Adrenal gland (tissue), 9 donors: ENCODE measurements at regions not wholly inside any gene's neighbourhood (a gene's known extent, or its start where the extent isn't known, plus 50 kb on each side); places are given as distances from the start of the nearest gene placed in this dataset.

Experiments
- DNase-seq, 7 donors: peaks; one replicate each; pipeline ENCODE4 v3.0.0-alpha.2; 2019 to 2020
- H3K27ac ChIP-seq, 5 donors: fragments of 200-600 bp; sonication (generic) in 4 of 5; 1 replicate in 3 of 5; 2 replicates in 2 of 5; pipeline versions ENCODE4 v1.5.1 to v1.8.0; 2016 to 2020; ENCODE audit warnings: mild to moderate bottlenecking in 1 of 5
- H3K27me3 ChIP-seq: fragments of 200-600 bp; 2 replicates; pipeline ENCODE4 v1.8.0; 2021
- H3K36me3 ChIP-seq, 2 donors: fragments of 200-600 bp; replicated peaks in 1 of 2; 1 replicate in 1 of 2; 2 replicates in 1 of 2; pipeline versions ENCODE4 v1.5.1 to v1.8.0; 2018 to 2022
- H3K4me1 ChIP-seq, 2 donors: fragments of 200-600 bp; replicated peaks in 1 of 2; 1 replicate in 1 of 2; 2 replicates in 1 of 2; pipeline versions ENCODE4 v1.5.1 to v1.8.0; 2018 to 2021
- H3K4me3 ChIP-seq, 4 donors: fragments of 200-600 bp; sonication (generic) in 3 of 4; one replicate each; pipeline ENCODE4 v1.5.1; 2016 to 2018
- H3K9me3 ChIP-seq, 3 donors: fragments of 200-600 bp; sonication (generic) in 1 of 3; replicated peaks in 1 of 3; 1 replicate in 2 of 3; 2 replicates in 1 of 3; pipeline versions ENCODE4 v1.5.1 to v1.8.0; 2016 to 2021
- CTCF ChIP-seq, 6 experiments: fragments of 450-650 bp in 4 of 6; fragments of 200-600 bp in 2 of 6; sonication (generic) in 1 of 6; IDR thresholded peaks; 1 replicate in 5 of 6; 2 replicates in 1 of 6; pipeline versions ENCODE4 v1.5.1 to v1.8.0; 2016 to 2021; ENCODE audit warnings: antibody characterized with exemption in 6 of 6, mild to moderate bottlenecking in 2 of 6, moderate library complexity in 1 of 6
- POLR2A ChIP-seq, 2 donors: fragments of 450-650 bp; IDR thresholded peaks; one replicate each; pipeline ENCODE4 v1.6.1; 2017; ENCODE audit warnings: antibody characterized with exemption in 2 of 2, mild to moderate bottlenecking in 2 of 2, moderate library complexity in 1 of 2
- WGBS, 4 donors: extraction: QIAGEN DNeasy Blood & Tissue Kit in 2 of 4; methylation state at CpG; one replicate each; pipeline versions ENCODE4 v1.1.5 to v1.1.7; 2013 to 2017; 5-methylcytosine and 5-hydroxymethylcytosine counted together
- intact Hi-C, 2 donors: fragments of 100-400 bp; cut with DNase I; formaldehyde crosslinking; loops; one replicate each; pipeline versions ENCODE4 v1.14.1 to v1.15.0; 2022 to 2023
- donor health status: healthy with polysubstance abuse.
- donor health status: Bipolar disorder and iron deficiency.
- donor health status: DM: yes; HTN: yes; CAD: no.
- donor health status: DM: no; HTN: no; CAD: no.
- donor health status: DM: no; HTN: no; CAD: no.

GRCh38 chr3:187995667-187996066, 158.3 kb upstream of the LPP start:
- no peak overlapping the region for H3K4me3 ChIP-seq
- no peaks in the 10 kb centered on the region for H3K36me3 ChIP-seq
- H3K27me3 ChIP-seq: no peaks in the 10 kb centered on the region
- no peaks in the 10 kb centered on the region for H3K9me3 ChIP-seq
- DNase-seq: no peak
- intact Hi-C loops: no loop called here
- no peak overlapping the region for H3K27ac ChIP-seq
- no peaks in the 10 kb centered on the region for H3K4me1 ChIP-seq
- no peak for TF ChIP-seq CTCF (IDR thresholded peaks at IDR 0.05)
- TF ChIP-seq POLR2A (IDR thresholded peaks at IDR 0.05): no peak

DNA sequence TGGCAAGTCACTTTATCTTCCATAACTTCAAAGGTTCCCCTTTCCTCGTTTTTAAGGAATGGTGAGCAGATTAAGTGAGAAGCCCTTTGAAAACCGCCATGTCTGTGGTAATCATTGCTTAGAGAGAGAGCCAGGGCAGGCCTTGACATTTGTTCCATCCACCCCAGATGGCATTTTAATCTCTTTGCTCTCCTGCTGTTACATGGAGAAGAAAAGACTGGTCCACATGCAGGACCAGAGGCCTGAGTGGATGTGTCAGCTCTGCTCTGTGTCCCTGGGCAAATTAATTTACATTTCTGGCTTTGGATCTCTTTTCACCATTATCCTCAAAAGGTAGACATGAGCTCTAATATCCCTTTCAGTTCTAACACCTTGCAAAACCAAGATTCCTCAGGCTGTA, 157.3 kb upstream of the LPP start:
- Histone ChIP-seq H3K27ac (no peak overlapping the region), H3K4me1 (no peaks in the 10 kb centered on the region), H3K9me3 (no peaks in the 10 kb centered on the region), H3K4me3 (no peak overlapping the region), H3K27me3 (no peaks in the 10 kb centered on the region), H3K36me3 (no peaks in the 10 kb centered on the region)
- TF ChIP-seq POLR2A (IDR thresholded peaks at IDR 0.05) (no peak), CTCF (IDR thresholded peaks at IDR 0.05) (no peak)
- WGBS, 4 donors: 62 to 78% (median 69%) methylated on average over 2 of the region's 2 CpGs
- no peak for DNase-seq
- intact Hi-C loops: no loop called here

DNA sequence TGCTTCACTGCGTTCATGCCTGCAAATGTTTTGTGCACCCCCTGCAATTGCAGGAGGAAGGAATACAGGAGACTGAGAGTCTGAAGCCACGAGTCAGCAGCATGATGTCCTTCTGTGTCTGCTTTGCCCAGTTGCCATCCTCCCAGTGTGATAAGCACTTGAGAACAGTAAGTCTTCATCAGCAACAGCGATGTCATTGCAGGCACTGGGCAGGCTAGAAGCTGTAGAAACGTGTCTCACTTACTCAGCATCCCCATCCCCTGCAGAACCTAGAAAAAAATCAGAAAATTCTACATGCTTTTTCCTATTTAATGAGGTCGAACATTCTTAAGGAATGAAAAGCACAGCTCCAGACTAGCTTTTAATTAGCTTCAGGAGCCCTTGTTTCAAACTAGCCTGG, 156.5 kb upstream of the LPP start:
- WGBS, 4 donors: 82 to 90% (median 86%) methylated on average over 4 to 5 of the region's 5 CpGs
- no peak for TF ChIP-seq CTCF (IDR thresholded peaks at IDR 0.05)
- TF ChIP-seq POLR2A (IDR thresholded peaks at IDR 0.05): no peak
- no peak for DNase-seq
- Histone ChIP-seq H3K27me3 (no peaks in the 10 kb centered on the region), H3K9me3 (no peaks in the 10 kb centered on the region), H3K27ac (no peak overlapping the region), H3K36me3 (no peaks in the 10 kb centered on the region), H3K4me3 (no peak overlapping the region), H3K4me1 (no peaks in the 10 kb centered on the region)
- intact Hi-C loops: no loop called here

DNA sequence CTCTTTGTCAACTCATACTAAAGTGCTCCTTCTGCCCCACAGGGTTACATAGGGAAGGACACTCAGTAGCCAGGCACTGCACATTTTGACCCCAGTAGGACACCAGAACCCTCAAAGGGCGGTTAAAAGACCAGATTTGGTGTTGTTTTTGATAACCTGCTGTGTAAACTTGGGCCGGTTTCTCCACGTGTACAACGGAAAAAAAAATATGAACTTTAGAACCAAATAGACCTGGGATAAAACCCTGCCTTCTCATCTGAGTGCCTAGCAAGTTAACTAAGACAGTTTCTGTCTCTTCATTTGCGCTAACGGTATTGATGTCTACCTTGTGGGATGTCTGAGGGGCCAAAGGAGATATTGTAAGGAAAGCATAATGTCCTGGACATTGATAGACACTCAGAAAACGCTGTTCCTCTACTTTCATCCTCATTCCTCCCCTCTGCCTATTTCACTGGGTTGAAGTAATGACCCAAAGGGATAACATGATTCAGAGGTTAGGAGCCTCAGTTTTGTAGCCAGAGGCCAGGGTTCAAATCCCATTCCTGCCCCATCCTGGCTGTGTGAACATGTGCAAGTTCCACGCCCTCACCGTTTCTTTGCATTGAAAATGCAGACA, 155.9 kb upstream of the LPP start:
- no peak overlapping the region for H3K27ac ChIP-seq
- H3K4me1 ChIP-seq: no peaks in the 10 kb centered on the region
- WGBS, 4 donors: 91 to 97% (median 95%) methylated on average over 9 of the region's 9 CpGs
- H3K27me3 ChIP-seq: no peaks in the 10 kb centered on the region
- DNase-seq: no peak
- TF ChIP-seq POLR2A (IDR thresholded peaks at IDR 0.05): no peak
- no peak for TF ChIP-seq CTCF (IDR thresholded peaks at IDR 0.05)
- intact Hi-C loops: no loop called here
- H3K4me3 ChIP-seq: no peak overlapping the region
- H3K36me3 ChIP-seq: no peaks in the 10 kb centered on the region
- no peaks in the 10 kb centered on the region for H3K9me3 ChIP-seq
